GM23338 (cell line): ENCODE measurements at regions not wholly inside any gene's neighbourhood (a gene's known extent, or its start where the extent isn't known, plus 50 kb on each side); places are given as distances from the start of the nearest gene placed in this dataset.

Experiments
- ATAC-seq: fragments of 200-7000 bp; cut with Tn5 transposase; 3 replicates; pipeline ENCODE4 v1.9.1; 2020
- DNase-seq: peaks from one replicate; pipeline ENCODE4 v3.0.0-alpha.2; 2015; ENCODE audit warnings: low spot score
- H2AFZ ChIP-seq: fragments of 200-600 bp; sonication (generic); 2 replicates; pipeline ENCODE4 v1.8.0; 2016; ENCODE audit warnings: antibody characterized with exemption, mild to moderate bottlenecking, moderate library complexity
- H3F3A ChIP-seq: fragments of 200-600 bp; sonication (generic); replicated peaks from 2 replicates; pipeline ENCODE4 v1.8.0; 2017; ENCODE audit warnings: antibody characterized with exemption, mixed run types, low read depth
- H3K27ac ChIP-seq: fragments of 200-600 bp; sonication (generic); 2 replicates; pipeline ENCODE4 v1.6.1; 2016; ENCODE audit warnings: low read depth
- H3K27me3 ChIP-seq: fragments of 200-600 bp; sonication (generic); 2 replicates; pipeline ENCODE4 v1.8.0; 2016; ENCODE audit warnings: mild to moderate bottlenecking, mixed run types, moderate library complexity; ENCODE audit not compliant: insufficient read depth
- H3K36me3 ChIP-seq: fragments of 200-600 bp; sonication (generic); 2 replicates; pipeline ENCODE4 v1.8.0; 2016; ENCODE audit warnings: mild to moderate bottlenecking; ENCODE audit not compliant: insufficient read depth
- H3K4me1 ChIP-seq: fragments of 200-600 bp; sonication (generic); 2 replicates; pipeline ENCODE4 v1.8.0; 2016; ENCODE audit warnings: mild to moderate bottlenecking, moderate library complexity; ENCODE audit not compliant: insufficient read depth
- H3K4me2 ChIP-seq: fragments of 200-600 bp; sonication (generic); 2 replicates; pipeline ENCODE4 v1.7.1; 2017; ENCODE audit warnings: mixed run types
- H3K4me3 ChIP-seq: fragments of 200-600 bp; sonication (generic); 2 replicates; pipeline ENCODE4 v1.6.1; 2016; ENCODE audit warnings: mixed run types
- H3K79me2 ChIP-seq: fragments of 200-600 bp; sonication (generic); replicated peaks from 2 replicates; pipeline ENCODE4 v1.8.0; 2017; ENCODE audit warnings: mild to moderate bottlenecking; ENCODE audit not compliant: insufficient read depth
- H3K9me2 ChIP-seq: fragments of 200-600 bp; sonication (generic); 2 replicates; pipeline ENCODE4 v1.8.0; 2017; ENCODE audit not compliant: insufficient read depth
- H4K20me1 ChIP-seq: fragments of 200-600 bp; sonication (generic); replicated peaks from 2 replicates; pipeline ENCODE4 v1.8.0; 2017; ENCODE audit warnings: mild to moderate bottlenecking; ENCODE audit not compliant: insufficient read depth
- H3K27ac Mint-ChIP-seq: 2 replicates; pipeline ENCODE4 v1.8.0; 2020; ENCODE audit warnings: inconsistent platforms, mild to moderate bottlenecking, moderate library complexity, mixed read lengths
- H3K27me3 Mint-ChIP-seq: 3 replicates; pipeline ENCODE4 v1.8.0; 2022; ENCODE audit warnings: low read depth, mild to moderate bottlenecking, moderate library complexity, mixed read lengths, inconsistent platforms; ENCODE audit not compliant: insufficient read depth, poor library complexity
- H3K36me3 Mint-ChIP-seq: 3 replicates; pipeline ENCODE4 v1.8.0; 2021; ENCODE audit warnings: low read depth, mild to moderate bottlenecking, inconsistent platforms, moderate library complexity, mixed read lengths
- H3K4me1 Mint-ChIP-seq: 3 replicates; pipeline ENCODE4 v1.8.0; 2020; ENCODE audit warnings: mild to moderate bottlenecking, inconsistent platforms, mixed read lengths
- H3K4me3 Mint-ChIP-seq: 3 replicates; pipeline ENCODE4 v1.8.0; 2021; ENCODE audit warnings: moderate library complexity, mild to moderate bottlenecking, inconsistent platforms, mixed read lengths
- H3K9me3 Mint-ChIP-seq: 3 replicates; pipeline ENCODE4 v1.8.0; 2020; ENCODE audit warnings: moderate library complexity, mild to moderate bottlenecking, inconsistent platforms, mixed read lengths
- CREB1 ChIP-seq: fragments of 250-450 bp; sonication (Bioruptor Pico); IDR thresholded peaks from 2 replicates; pipeline ENCODE4 v1.5.0; 2020; ENCODE audit warnings: low read depth, mild to moderate bottlenecking, moderate library complexity
- POLR2AphosphoS5 ChIP-seq: IDR thresholded peaks from 2 replicates; pipeline ENCODE4 v1.6.1; 2016; ENCODE audit warnings: antibody characterized with exemption, low read depth
- ZNF114 ChIP-seq: fragments of 250-450 bp; sonication (Bioruptor Pico); IDR thresholded peaks from 2 replicates; pipeline ENCODE4 v1.5.0; 2020; ENCODE audit warnings: mild to moderate bottlenecking, moderate library complexity
- ZNF462 ChIP-seq: fragments of 250-450 bp; sonication (Bioruptor Pico); IDR thresholded peaks from 2 replicates; pipeline ENCODE4 v1.5.0; 2020; ENCODE audit warnings: mild to moderate bottlenecking, moderate library complexity
- TF ChIP-seq, protein P1 (sequence below): IDR thresholded peaks from one replicate; pipeline ENCODE4 v1.6.1; 2018; ENCODE audit warnings: antibody characterized with exemption; ENCODE audit not compliant: unreplicated experiment

DNA sequence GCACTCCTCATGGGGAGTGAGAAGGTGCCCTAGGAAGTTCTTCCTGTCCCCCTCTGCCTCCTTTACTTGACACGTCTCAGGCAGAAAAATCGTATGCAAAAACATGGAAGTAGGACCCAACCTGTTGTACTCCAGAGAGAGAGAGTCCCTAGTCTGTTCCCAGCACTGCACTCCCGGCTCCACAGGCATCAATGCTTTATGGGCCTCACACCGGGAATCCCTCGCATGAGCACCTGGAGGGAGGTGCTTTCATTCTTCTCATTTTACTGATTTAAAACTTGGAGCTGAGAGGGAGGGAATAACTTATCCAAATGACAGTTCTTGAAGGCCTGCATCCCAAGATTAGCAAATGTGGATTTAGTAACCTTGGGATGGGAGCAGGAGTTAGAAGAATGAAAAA lies 1101.4 kb downstream of the BCL11B start:
- Histone ChIP-seq H3K27me3 (no peaks in the 10 kb centered on the region), H3K4me2 (no peak overlapping the region), H3K36me3 (no peaks in the 10 kb centered on the region), H4K20me1 (no peaks in the 10 kb centered on the region), H3K9me2 (peaks cover 2% of the 10 kb centered on the region; the same call in 1 of the 2 replicates), H3F3A (no peaks in the 10 kb centered on the region), H3K79me2 (no peaks in the 10 kb centered on the region), H2AFZ (peak overlapping the region; percentile 24; the same call in 1 of the 2 replicates), H3K27ac (no peak overlapping the region), H3K4me1 (peaks cover 9% of the 10 kb centered on the region), H3K4me3 (no peak overlapping the region)
- H3K36me3 Mint-ChIP-seq: no peaks in the 10 kb centered on the region
- no peak overlapping the region for H3K4me3 Mint-ChIP-seq
- H3K9me3 Mint-ChIP-seq: no peaks in the 10 kb centered on the region
- TF ChIP-seq ZNF114 (CRISPR knock-in tag) (no peak), ZNF462 (CRISPR knock-in tag) (no peak), POLR2AphosphoS5 (no peak), CREB1 (CRISPR knock-in tag) (no peak)
- peaks cover 18% of the 10 kb centered on the region for H3K4me1 Mint-ChIP-seq
- peaks cover 5% of the 10 kb centered on the region for H3K27me3 Mint-ChIP-seq
- DNase-seq (no peak), ATAC-seq (peak; percentile 62)
- H3K27ac Mint-ChIP-seq: no peak overlapping the region

DNA sequence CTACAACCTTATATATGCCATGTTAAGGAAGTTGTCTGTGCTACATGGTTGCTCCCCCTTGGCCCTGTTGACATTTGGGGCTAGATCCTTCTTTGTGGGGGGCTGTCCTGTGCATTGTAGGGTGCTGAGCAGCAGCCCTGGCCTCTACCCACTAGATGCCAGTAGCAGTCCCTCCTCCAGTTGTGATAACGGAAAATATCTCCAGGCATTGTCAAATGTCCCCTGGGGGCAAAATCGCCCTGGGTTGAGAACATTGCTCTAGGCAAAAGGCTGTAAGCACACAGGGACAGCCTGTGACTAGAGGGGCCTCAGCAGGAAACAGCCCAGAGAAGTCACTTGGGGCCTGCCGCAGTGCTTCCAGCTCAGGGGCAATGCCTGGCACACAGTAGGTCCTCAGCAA lies 1100.3 kb downstream of the BCL11B start:
- Histone ChIP-seq H3K27ac (no peak overlapping the region), H2AFZ (no peak overlapping the region), H3K36me3 (no peaks in the 10 kb centered on the region), H4K20me1 (no peaks in the 10 kb centered on the region), H3F3A (no peaks in the 10 kb centered on the region), H3K4me2 (no peak overlapping the region), H3K79me2 (no peaks in the 10 kb centered on the region), H3K9me2 (peaks cover 2% of the 10 kb centered on the region; the same call in 1 of the 2 replicates), H3K4me1 (peaks cover 9% of the 10 kb centered on the region), H3K27me3 (no peaks in the 10 kb centered on the region), H3K4me3 (no peak overlapping the region)
- Mint-ChIP-seq H3K9me3 (no peaks in the 10 kb centered on the region), H3K27ac (no peak overlapping the region), H3K27me3 (peaks cover 5% of the 10 kb centered on the region), H3K36me3 (no peaks in the 10 kb centered on the region), H3K4me1 (peaks cover 18% of the 10 kb centered on the region), H3K4me3 (no peak overlapping the region)
- DNase-seq (no peak), ATAC-seq (no peak)
- no peak for TF ChIP-seq CREB1 (CRISPR knock-in tag)
- TF ChIP-seq, protein P1, sequence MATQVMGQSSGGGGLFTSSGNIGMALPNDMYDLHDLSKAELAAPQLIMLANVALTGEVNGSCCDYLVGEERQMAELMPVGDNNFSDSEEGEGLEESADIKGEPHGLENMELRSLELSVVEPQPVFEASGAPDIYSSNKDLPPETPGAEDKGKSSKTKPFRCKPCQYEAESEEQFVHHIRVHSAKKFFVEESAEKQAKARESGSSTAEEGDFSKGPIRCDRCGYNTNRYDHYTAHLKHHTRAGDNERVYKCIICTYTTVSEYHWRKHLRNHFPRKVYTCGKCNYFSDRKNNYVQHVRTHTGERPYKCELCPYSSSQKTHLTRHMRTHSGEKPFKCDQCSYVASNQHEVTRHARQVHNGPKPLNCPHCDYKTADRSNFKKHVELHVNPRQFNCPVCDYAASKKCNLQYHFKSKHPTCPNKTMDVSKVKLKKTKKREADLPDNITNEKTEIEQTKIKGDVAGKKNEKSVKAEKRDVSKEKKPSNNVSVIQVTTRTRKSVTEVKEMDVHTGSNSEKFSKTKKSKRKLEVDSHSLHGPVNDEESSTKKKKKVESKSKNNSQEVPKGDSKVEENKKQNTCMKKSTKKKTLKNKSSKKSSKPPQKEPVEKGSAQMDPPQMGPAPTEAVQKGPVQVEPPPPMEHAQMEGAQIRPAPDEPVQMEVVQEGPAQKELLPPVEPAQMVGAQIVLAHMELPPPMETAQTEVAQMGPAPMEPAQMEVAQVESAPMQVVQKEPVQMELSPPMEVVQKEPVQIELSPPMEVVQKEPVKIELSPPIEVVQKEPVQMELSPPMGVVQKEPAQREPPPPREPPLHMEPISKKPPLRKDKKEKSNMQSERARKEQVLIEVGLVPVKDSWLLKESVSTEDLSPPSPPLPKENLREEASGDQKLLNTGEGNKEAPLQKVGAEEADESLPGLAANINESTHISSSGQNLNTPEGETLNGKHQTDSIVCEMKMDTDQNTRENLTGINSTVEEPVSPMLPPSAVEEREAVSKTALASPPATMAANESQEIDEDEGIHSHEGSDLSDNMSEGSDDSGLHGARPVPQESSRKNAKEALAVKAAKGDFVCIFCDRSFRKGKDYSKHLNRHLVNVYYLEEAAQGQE: no peak
